Tibial nerve (tissue), 4 donors: ENCODE measurements at regions not wholly inside any gene's neighbourhood (a gene's known extent, or its start where the extent isn't known, plus 50 kb on each side); places are given as distances from the start of the nearest gene placed in this dataset.

Experiments used
- EP300 ChIP-seq, 2 donors: sonication (generic); formaldehyde crosslinking; IDR thresholded peaks; one replicate each; pipeline ENCODE4 v1.6.1; 2017; ENCODE audit warnings: antibody characterized with exemption in 2 of 2, mild to moderate bottlenecking in 1 of 2
- POLR2A ChIP-seq, 2 donors: fragments of 450-650 bp; IDR thresholded peaks; one replicate each; pipeline ENCODE4 v1.6.1; 2017; ENCODE audit warnings: antibody characterized with exemption in 2 of 2, mild to moderate bottlenecking in 2 of 2, moderate library complexity in 2 of 2
- TF ChIP-seq, protein P1 (sequence below), 5 experiments: fragments of 200-600 bp in 3 of 5; fragments of 450-650 bp in 2 of 5; sonication (generic) in 3 of 5; IDR thresholded peaks; one replicate each; pipeline ENCODE4 v1.5.1; 2016 to 2019; ENCODE audit warnings: antibody characterized with exemption in 5 of 5, mild to moderate bottlenecking in 3 of 5, moderate library complexity in 2 of 5

DNA sequence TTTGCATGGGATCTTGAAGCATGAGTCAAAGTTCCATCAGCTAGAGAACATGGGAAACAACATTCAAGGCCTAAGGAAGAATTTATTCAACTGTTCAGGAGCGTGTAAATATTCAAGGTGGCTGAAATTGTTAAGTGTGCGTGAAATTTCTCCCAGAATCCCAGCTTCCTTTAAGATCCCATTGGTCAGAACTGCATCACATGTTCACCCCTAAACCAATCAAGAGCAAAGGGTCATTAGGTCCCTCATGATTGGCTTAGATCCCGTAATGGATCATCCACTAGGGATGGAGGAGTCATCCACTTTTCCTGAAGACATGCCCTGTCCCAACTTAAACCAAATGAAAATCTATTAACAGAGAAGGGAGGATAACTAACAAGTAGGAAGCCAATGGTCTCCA lies 201.6 kb downstream of the TMEM114 start:
- no peak for TF ChIP-seq POLR2A (IDR thresholded peaks at IDR 0.05)
- TF ChIP-seq, protein P1, sequence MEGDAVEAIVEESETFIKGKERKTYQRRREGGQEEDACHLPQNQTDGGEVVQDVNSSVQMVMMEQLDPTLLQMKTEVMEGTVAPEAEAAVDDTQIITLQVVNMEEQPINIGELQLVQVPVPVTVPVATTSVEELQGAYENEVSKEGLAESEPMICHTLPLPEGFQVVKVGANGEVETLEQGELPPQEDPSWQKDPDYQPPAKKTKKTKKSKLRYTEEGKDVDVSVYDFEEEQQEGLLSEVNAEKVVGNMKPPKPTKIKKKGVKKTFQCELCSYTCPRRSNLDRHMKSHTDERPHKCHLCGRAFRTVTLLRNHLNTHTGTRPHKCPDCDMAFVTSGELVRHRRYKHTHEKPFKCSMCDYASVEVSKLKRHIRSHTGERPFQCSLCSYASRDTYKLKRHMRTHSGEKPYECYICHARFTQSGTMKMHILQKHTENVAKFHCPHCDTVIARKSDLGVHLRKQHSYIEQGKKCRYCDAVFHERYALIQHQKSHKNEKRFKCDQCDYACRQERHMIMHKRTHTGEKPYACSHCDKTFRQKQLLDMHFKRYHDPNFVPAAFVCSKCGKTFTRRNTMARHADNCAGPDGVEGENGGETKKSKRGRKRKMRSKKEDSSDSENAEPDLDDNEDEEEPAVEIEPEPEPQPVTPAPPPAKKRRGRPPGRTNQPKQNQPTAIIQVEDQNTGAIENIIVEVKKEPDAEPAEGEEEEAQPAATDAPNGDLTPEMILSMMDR (IDR thresholded peaks at IDR 0.05): no peak
- no peak for TF ChIP-seq EP300 (IDR thresholded peaks at IDR 0.05)
